Heart left ventricle (tissue), 13 donors: ENCODE measurements at regions not wholly inside any gene's neighbourhood (a gene's known extent, or its start where the extent isn't known, plus 50 kb on each side); places are given as distances from the start of the nearest gene placed in this dataset.
"Not testable (repeated sequence)": the region's sequence is repeated elsewhere in the genome, so short reads cannot be mapped to it uniquely, and the experiment has no call there.

ENCODE experiments used
- POLR2A ChIP-seq, 2 donors: fragments of 450-650 bp; IDR thresholded peaks; one replicate each; pipeline ENCODE4 v1.6.1; 2017; ENCODE audit warnings: antibody characterized with exemption in 2 of 2, mild to moderate bottlenecking in 2 of 2, moderate library complexity in 2 of 2
- TF ChIP-seq, protein P1 (sequence below), 12 donors: fragments of 200-600 bp; sonication (generic) in 4 of 12; IDR thresholded peaks; one replicate each; pipeline versions ENCODE4 v1.5.0 to v1.8.0; 2018 to 2022; ENCODE audit warnings: antibody characterized with exemption in 12 of 12, mild to moderate bottlenecking in 5 of 12
- donor health status: ischemic (EF 13 %, LVEDD 7.1; RV severe dilation, severe dysfunction).
- donor health status: DM: no; HTN: yes; CAD: no.
- donor health status: DM: no; HTN: no; CAD: no.
- donor health status: ischemic (EF 25% LVEDD 6.9; RV normal size, moderate dysfunction).
- donor health status: ischemic (EF 25% LVEDD 5.7; RV mildly dilated, moderate dysfunction).
- donor health status: ischemic (EF 35%, LVEDD 5.7; RV mildly dilated, moderate dysfunction).
- donor health status: nonischemic (EF 11% LVEDD 7.7; RV severe dilation, severe dysfunction).
- donor health status: DM: yes; HTN: yes; CAD: no.
- donor health status: PGD.
- donor health status: ischemic (EF 29% LVEDD 5.4; RV normal size, mild dysfunction).
- donor health status: nonischemic (EF 23%, LVEDD 6.1; RV moderate dilation, normal function).

DNA sequence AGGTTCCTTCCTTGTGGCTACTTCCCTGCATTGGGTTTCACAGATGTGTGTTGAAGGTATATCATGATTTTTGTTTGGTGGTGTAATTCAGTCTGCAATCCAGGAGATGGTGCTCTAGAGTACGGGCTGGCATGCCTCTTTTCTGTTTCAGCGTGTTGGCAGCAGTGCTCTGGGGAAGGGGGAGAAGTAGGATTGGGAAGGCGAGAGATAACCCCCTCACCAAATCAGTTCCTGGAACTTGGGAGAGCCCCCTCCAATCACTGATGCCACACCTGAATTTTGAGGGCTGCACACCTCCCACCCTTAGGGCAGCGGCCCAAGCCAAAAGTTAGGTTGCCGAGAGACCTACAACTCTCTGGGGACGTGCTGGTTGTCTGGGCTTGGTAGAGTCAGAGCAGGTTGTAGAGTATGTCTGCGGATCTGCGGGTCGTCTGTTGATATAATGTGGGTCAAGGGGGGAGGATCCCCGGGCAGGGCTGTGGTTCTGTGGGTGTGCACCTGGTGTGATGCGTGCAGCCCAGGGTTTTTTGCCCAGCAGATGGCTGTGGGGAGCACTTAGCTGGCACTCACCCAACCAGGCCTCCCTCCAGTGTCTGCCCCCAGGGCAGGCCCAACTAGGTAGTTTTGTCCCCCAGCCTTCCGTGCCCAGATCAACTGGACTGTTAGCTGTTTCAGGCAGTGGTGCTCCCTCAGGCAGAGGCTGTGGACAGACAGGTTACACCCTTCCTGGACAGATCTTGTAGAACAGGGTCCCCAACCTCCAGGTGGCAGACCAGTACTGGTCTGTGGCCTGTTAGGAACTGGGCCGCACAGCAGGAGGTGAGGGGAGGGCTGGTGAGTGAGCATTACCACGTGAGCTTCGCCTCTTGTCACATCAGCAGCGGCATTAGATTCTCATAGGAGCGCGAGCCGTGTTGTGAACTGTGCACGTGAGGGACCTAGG, 85.7 kb downstream of the LGALS9B start:
- not testable (repeated sequence) for TF ChIP-seq POLR2A (IDR thresholded peaks at IDR 0.05)
- TF ChIP-seq, protein P1, sequence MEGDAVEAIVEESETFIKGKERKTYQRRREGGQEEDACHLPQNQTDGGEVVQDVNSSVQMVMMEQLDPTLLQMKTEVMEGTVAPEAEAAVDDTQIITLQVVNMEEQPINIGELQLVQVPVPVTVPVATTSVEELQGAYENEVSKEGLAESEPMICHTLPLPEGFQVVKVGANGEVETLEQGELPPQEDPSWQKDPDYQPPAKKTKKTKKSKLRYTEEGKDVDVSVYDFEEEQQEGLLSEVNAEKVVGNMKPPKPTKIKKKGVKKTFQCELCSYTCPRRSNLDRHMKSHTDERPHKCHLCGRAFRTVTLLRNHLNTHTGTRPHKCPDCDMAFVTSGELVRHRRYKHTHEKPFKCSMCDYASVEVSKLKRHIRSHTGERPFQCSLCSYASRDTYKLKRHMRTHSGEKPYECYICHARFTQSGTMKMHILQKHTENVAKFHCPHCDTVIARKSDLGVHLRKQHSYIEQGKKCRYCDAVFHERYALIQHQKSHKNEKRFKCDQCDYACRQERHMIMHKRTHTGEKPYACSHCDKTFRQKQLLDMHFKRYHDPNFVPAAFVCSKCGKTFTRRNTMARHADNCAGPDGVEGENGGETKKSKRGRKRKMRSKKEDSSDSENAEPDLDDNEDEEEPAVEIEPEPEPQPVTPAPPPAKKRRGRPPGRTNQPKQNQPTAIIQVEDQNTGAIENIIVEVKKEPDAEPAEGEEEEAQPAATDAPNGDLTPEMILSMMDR (IDR thresholded peaks at IDR 0.05) = peak in 11 of 12 donors; percentile 16 to 53 (median 39)
